ENCODE measurements at regions not wholly inside any gene's neighbourhood (a gene's known extent, or its start where the extent isn't known, plus 50 kb on each side); places are given as distances from the start of the nearest gene placed in this dataset.

- TF ChIP-seq LCORL (IDR thresholded peaks at IDR 0.05) (no peak), LCORL (CRISPR knock-in tag; IDR thresholded peaks at IDR 0.05) (no peak), POLR2A (IDR thresholded peaks at IDR 0.05; ENCODE audit: insufficient read depth in 1 of 2, low read depth in 2 of 2, low read length in 2 of 2) (no peak), RFXANK (CRISPR knock-in tag; IDR thresholded peaks at IDR 0.05) (no peak), CTCF (CRISPR knock-in tag; IDR thresholded peaks at IDR 0.05) (no peak), ZMAT3 (CRISPR knock-in tag; conservative IDR thresholded peaks at IDR 0.05) (no peak), PREB (CRISPR knock-in tag; IDR thresholded peaks at IDR 0.05) (no peak), ZHX1 (CRISPR knock-in tag; IDR thresholded peaks at IDR 0.05; ENCODE audit: low read depth) (no peak), SMAD1 (CRISPR knock-in tag; IDR thresholded peaks at IDR 0.05; ENCODE audit: borderline replicate concordance, low read depth) (no peak), CREB1 (IDR thresholded peaks at IDR 0.05) (no peak), CREB1 (CRISPR knock-in tag; IDR thresholded peaks at IDR 0.05) (no peak), CCAR2 (optimal IDR thresholded peaks at IDR 0.05; ENCODE audit: low read depth, low read length) (no peak)
Measured at GRCh38 chr17:14997290-14997689, 267.8 kb downstream of the PMP22 start.

Measured in HepG2 (cell line).